RWPE1 (cell line): ENCODE measurements at regions not wholly inside any gene's neighbourhood (a gene's known extent, or its start where the extent isn't known, plus 50 kb on each side); places are given as distances from the start of the nearest gene placed in this dataset.

Experiments used
- CTCF ChIA-PET: fragments of 350-600 bp; sonication (Branson Sonifier 250); formaldehyde crosslinking; extraction: SDS; loops from one replicate; lab custom pipeline; 2021; lab: Yijun Ruan, JAX
- POLR2A ChIA-PET: fragments of 400-600 bp; formaldehyde crosslinking; extraction: SDS; loops from one replicate; lab custom pipeline; 2020; ENCODE audit warnings: antibody characterized with exemption; ENCODE audit not compliant: low non-redundant PET; lab: Yijun Ruan, JAX
- DNase-seq: peaks from one replicate; pipeline ENCODE4 v3.0.0; 2012; ENCODE audit warnings: low spot score
- H3K27ac ChIP-seq: fragments of 450-650 bp; 2 replicates; pipeline ENCODE4 v1.5.1; 2017
- TF ChIP-seq, protein P1 (sequence below): fragments of 450-650 bp; conservative IDR thresholded peaks from 2 replicates; pipeline ENCODE4 v1.5.1; 2017; ENCODE audit warnings: low read depth, mild to moderate bottlenecking

DNA sequence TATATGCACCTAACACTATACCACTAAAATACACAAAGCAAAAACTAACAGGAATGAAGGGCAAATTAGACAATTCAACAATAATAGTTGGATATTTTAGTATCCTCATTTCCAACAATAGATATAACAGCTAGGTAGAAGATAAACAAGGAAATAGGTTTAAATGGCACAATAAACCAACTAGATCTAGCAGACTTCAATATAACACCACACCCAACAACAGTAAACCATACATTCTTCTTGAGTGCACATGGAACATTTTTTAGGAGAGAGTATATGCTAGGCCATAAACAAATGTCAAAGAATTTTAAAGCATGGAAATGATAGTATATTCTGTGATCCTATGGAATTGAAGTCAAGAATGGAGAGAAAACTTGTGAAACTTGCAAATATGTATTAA lies 138.4 kb downstream of the NDUFA10 start:
- TF ChIP-seq, protein P1, sequence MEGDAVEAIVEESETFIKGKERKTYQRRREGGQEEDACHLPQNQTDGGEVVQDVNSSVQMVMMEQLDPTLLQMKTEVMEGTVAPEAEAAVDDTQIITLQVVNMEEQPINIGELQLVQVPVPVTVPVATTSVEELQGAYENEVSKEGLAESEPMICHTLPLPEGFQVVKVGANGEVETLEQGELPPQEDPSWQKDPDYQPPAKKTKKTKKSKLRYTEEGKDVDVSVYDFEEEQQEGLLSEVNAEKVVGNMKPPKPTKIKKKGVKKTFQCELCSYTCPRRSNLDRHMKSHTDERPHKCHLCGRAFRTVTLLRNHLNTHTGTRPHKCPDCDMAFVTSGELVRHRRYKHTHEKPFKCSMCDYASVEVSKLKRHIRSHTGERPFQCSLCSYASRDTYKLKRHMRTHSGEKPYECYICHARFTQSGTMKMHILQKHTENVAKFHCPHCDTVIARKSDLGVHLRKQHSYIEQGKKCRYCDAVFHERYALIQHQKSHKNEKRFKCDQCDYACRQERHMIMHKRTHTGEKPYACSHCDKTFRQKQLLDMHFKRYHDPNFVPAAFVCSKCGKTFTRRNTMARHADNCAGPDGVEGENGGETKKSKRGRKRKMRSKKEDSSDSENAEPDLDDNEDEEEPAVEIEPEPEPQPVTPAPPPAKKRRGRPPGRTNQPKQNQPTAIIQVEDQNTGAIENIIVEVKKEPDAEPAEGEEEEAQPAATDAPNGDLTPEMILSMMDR = no peak
- ChIA-PET CTCF (no interaction called here), POLR2A (no interaction called here)
- H3K27ac ChIP-seq = no peak overlapping the region
- no peak for DNase-seq

DNA sequence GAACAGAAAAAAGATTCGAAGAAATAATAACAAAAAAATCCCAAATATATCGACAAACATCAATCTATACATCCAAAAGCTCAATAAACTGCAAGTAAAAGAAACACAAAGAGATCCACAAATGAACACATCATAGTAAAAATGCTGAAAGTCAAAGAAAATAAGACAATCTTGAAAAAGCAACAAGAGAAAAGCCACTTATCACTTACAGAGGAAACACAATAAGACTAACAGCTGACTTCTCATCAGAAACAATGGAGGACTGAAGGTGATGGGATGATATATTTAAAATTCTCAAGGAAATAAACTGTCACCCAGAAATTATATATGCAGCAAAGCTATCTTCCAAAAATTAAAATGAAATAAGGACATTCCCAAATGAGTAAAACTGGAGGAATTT lies 140.3 kb downstream of the NDUFA10 start:
- H3K27ac ChIP-seq = no peak overlapping the region
- CTCF ChIA-PET = interaction anchor here (0.6 kb wide), 1 partner anchor 129 kb away, joined by 3 read pairs; no protein-coding TSS in a partner anchor
- POLR2A ChIA-PET = no interaction called here
- no peak for DNase-seq
- TF ChIP-seq, protein P1 = no peak

DNA sequence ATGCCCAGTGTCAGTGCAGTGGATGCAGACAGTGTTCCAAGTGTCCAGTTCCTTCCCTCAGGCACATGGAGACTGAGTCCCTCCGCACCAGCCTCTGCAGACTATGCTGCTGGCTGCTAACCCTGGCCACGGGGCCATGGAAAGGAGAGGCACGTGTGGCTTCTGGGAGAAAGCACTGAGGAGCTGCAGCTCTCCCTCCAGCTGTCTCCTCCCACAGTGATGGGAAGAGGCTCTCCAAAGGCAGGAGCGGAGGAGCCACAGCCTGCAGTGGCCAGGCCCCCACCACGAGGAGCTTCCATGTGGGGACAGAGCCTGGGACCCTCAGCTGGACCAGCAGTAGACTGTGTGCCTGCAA lies 141.1 kb downstream of the NDUFA10 start:
- H3K27ac ChIP-seq = no peak overlapping the region

DNA sequence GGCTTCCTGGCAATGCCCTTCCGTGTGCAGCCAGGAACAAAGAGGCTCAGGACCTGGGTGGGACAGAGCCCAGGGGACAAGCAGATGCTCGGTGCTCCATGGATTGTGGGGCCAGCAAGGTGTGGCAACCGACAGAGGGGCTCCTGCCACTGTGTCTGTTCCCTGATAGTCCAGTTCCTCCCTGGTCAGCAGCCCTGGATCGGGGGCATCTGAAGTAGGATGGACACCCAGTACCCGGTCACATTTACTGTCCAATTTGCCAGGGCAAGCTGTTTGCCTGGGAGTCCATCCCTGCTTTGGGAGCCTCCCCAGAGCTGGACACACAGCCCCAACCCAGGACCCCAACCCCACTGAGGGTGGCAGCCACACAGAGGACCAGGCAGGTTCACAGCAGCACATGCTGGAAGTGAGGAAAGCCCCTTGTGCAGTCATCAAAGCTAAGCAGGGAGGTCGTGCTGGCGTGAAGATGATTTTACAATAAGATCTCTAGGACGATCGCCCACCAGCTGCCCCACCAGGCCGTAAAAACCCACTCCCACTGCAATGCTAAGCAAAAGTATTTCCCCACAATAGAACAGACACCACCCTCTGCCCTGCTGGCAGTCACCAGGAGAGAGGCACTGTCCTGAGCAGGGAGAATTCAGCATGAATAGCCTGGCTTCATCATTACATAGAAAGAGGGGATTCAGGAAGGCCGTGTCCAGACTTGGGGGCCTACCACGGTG lies 141.7 kb downstream of the NDUFA10 start:
- ChIA-PET CTCF (interaction anchor here (1.0 kb wide), 1 partner anchor 10 kb away, joined by 3 read pairs; no protein-coding TSS in a partner anchor), POLR2A (no interaction called here)
- no peak for DNase-seq
- H3K27ac ChIP-seq = no peak overlapping the region
- TF ChIP-seq, protein P1 = no peak

More for the DNA sequence above, 141.1 kb downstream of the NDUFA10 start:
- TF ChIP-seq, protein P1 = no peak
- no peak for DNase-seq
- POLR2A ChIA-PET = no interaction called here
- CTCF ChIA-PET = interaction anchor here (1.0 kb wide), 1 partner anchor 10 kb away, joined by 3 read pairs; no protein-coding TSS in a partner anchor

DNA sequence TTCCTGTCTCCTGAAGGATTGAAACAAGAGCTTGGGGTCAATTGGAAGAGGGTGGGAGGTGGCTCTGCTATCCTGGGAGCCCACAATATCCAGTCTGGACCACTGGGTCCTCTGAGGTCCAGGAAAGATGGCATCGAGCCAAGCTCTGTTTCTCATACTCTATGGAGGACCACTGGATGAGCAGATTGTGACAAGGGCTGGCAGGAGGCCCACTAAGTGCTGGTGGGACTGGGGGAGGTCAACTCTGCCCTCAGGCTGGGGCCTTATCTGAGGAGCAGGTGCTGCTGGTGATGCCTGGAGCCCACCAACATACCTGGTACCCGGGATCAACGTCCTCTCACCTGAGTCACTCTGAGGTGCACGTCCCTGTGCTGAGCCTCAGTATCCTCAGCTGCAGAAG lies 142.4 kb downstream of the NDUFA10 start:
- CTCF ChIA-PET = interaction anchor here (0.6 to 1.0 kb wide), 3 partner anchors 9 to 64 kb away, joined by 3 to 6 read pairs (median 3); no protein-coding TSS in a partner anchor

DNA sequence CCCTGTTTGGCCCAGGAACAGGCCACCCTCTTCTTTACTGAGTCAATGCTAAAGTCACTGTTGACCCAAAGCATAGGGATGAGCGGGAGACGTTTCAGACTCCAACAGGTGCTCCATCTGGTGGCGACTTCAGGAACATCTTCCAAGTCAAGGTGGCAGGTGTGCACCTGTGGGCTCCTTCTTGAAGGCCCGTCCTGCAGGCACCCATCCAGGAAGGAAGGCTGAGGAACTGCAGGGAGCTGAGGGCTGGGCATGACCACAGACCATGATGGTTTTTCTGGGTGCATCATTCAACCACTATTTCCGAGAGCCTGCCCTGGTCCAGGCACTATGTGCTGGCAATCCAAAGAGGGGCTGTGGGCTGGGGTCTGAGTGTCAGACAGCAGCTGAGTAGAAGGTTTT lies 142.8 kb downstream of the NDUFA10 start:
- TF ChIP-seq, protein P1 = peak; percentile 61
- no peak overlapping the region for H3K27ac ChIP-seq
- POLR2A ChIA-PET = no interaction called here
- CTCF ChIA-PET = interaction anchor here (0.6 kb wide), 2 partner anchors 26 to 64 kb away, joined by 3 to 6 read pairs; no protein-coding TSS in a partner anchor
- DNase-seq = peak; percentile 45

More for the DNA sequence above, 142.4 kb downstream of the NDUFA10 start:
- POLR2A ChIA-PET = no interaction called here
- no peak for DNase-seq
- TF ChIP-seq, protein P1 = no peak
- H3K27ac ChIP-seq = no peak overlapping the region
